Colonic mucosa (tissue), 4 donors: ENCODE measurements at regions not wholly inside any gene's neighbourhood (a gene's known extent, or its start where the extent isn't known, plus 50 kb on each side); places are given as distances from the start of the nearest gene placed in this dataset.
"Not testable (repeated sequence)": the region's sequence is repeated elsewhere in the genome, so short reads cannot be mapped to it uniquely, and the experiment has no call there.

ENCODE experiments used
- DNase-seq: peaks from one replicate; pipeline ENCODE4 v3.0.0-alpha.2; 2020
- H3K27ac ChIP-seq: fragments of 200-600 bp; one replicate; pipeline ENCODE4 v1.8.0; 2021
- H3K27me3 ChIP-seq: fragments of 200-600 bp; one replicate; pipeline ENCODE4 v1.8.0; 2021
- H3K36me3 ChIP-seq: fragments of 200-600 bp; one replicate; pipeline ENCODE4 v1.8.0; 2021
- H3K4me1 ChIP-seq: fragments of 200-600 bp; one replicate; pipeline ENCODE4 v1.8.0; 2021; ENCODE audit warnings: mild to moderate bottlenecking
- H3K4me3 ChIP-seq: fragments of 200-600 bp; one replicate; pipeline ENCODE4 v1.8.0; 2021
- H3K9ac ChIP-seq, 2 donors: one replicate each; pipeline ENCODE4 v1.7.0; 2013; ENCODE audit warnings: control low read depth in 2 of 2, low read depth in 2 of 2, low read length in 2 of 2
- H3K9me3 ChIP-seq: fragments of 200-600 bp; one replicate; pipeline ENCODE4 v1.8.0; 2021
- CTCF ChIP-seq: fragments of 200-600 bp; IDR thresholded peaks from one replicate; pipeline ENCODE4 v1.8.0; 2022; ENCODE audit warnings: antibody characterized with exemption, mild to moderate bottlenecking
- intact Hi-C: fragments of 100-400 bp; cut with DNase I; formaldehyde crosslinking; loops from one replicate; pipeline ENCODE4 v1.14.1; 2022
- donor health status: healthy.
- donor health status: DM: no; HTN: no; CAD: no.
- donor health status: DM: no; HTN: no; CAD: no.

- Histone ChIP-seq H3K27me3 (no peaks in the 10 kb centered on the region), H3K9me3 (no peaks in the 10 kb centered on the region), H3K36me3 (no peaks in the 10 kb centered on the region), H3K27ac (peak overlapping the region; percentile 81), H3K9ac (peak overlapping the region in 1 of 2 donors; percentile 52), H3K4me1 (no peaks in the 10 kb centered on the region), H3K4me3 (no peak overlapping the region)
- no peak for TF ChIP-seq CTCF
- intact Hi-C loops, result no loop called here
- peak; percentile 87 for DNase-seq
Observed at GRCh38 chr6:106858653-106859092, 115.9 kb downstream of the CD24 start.

- Histone ChIP-seq H3K4me1 (no peaks in the 10 kb centered on the region), H3K9ac (peak overlapping the region in 1 of 2 donors; percentile 52), H3K27me3 (no peaks in the 10 kb centered on the region), H3K27ac (peak overlapping the region; percentile 68), H3K36me3 (no peaks in the 10 kb centered on the region), H3K9me3 (no peaks in the 10 kb centered on the region), H3K4me3 (no peak overlapping the region)
- DNase-seq, result no peak
- TF ChIP-seq CTCF, result no peak
- intact Hi-C loops, result no loop called here
Observed at GRCh38 chr6:106857771-106858652, 116.5 kb downstream of the CD24 start.

DNA sequence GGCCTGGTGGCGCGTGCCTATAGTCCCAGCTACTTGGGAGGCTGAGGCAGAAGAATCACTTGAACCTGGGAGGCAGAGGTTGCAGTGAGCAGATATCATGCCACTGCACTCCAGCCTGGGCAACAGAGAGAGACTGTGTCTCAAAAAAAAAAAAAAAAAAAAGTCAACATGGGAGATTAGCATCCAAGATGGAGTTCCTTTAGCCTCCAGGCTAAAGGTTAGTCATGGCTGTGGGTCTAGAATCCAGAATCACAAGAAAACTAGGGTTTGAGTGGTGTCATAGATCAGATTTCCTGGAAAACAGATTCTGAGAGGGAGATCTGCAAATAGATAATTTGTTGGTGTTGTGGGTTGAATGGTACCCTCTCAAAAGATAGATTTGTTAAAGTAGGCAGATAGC, 117.2 kb downstream of the CD24 start:
- H3K9me3 ChIP-seq, H3K4me1 ChIP-seq, H3K4me3 ChIP-seq, H3K27me3 ChIP-seq, DNase-seq, H3K36me3 ChIP-seq, intact Hi-C loops, H3K9ac ChIP-seq, H3K27ac ChIP-seq: not testable (repeated sequence)

GRCh38 chr6:106856227-106856874, 118.2 kb downstream of the CD24 start:
- no peaks in the 10 kb centered on the region for H3K27me3 ChIP-seq
- no peaks in the 10 kb centered on the region for H3K9me3 ChIP-seq
- intact Hi-C loops, result no loop called here
- no peaks in the 10 kb centered on the region for H3K36me3 ChIP-seq
- no peaks in the 10 kb centered on the region for H3K4me1 ChIP-seq
- no peak overlapping the region for H3K4me3 ChIP-seq
- TF ChIP-seq CTCF, result no peak
- no peak overlapping the region for H3K27ac ChIP-seq
- no peak overlapping the region for H3K9ac ChIP-seq
- DNase-seq, result no peak

GRCh38 chr6:106855117-106855516, 119.4 kb downstream of the CD24 start:
- DNase-seq, result no peak
- no peaks in the 10 kb centered on the region for H3K4me1 ChIP-seq

More at GRCh38 chr6:106855117-106855516, 119.4 kb downstream of the CD24 start:
- intact Hi-C loops, result no loop called here
- Histone ChIP-seq H3K4me3 (no peak overlapping the region), H3K9me3 (no peaks in the 10 kb centered on the region), H3K36me3 (no peaks in the 10 kb centered on the region), H3K27ac (no peak overlapping the region), H3K9ac (no peak overlapping the region), H3K27me3 (no peaks in the 10 kb centered on the region)
- TF ChIP-seq CTCF, result no peak
